HEK293 (cell line): ENCODE measurements at regions not wholly inside any gene's neighbourhood (a gene's known extent, or its start where the extent isn't known, plus 50 kb on each side); places are given as distances from the start of the nearest gene placed in this dataset.

ENCODE experiments used
- CTCF ChIA-PET: fragments of 350-600 bp; formaldehyde crosslinking; extraction: SDS; loops from one replicate; lab custom pipeline; 2021; ENCODE audit warnings: antibody characterized with exemption; lab: Yijun Ruan, JAX
- POLR2A ChIA-PET: fragments of 300-600 bp; formaldehyde crosslinking; extraction: SDS; loops from one replicate; lab custom pipeline; 2020; ENCODE audit warnings: antibody characterized with exemption, inconsistent platforms; lab: Yijun Ruan, JAX
- H3K27ac ChIP-seq: fragments of 200-500 bp; sonication (Bioruptor generic); 2 replicates; pipeline ENCODE4 v1.5.1; 2014; ENCODE audit warnings: low read depth, low read length, control low read depth, inconsistent platforms; ENCODE audit errors: extremely low read depth
- H3K36me3 ChIP-seq, 2 experiments: fragments of 200-500 bp in 1 of 2; sonication (Bioruptor generic) in 1 of 2; 1 replicate in 1 of 2; 2 replicates in 1 of 2; pipeline ENCODE4 v1.5.1; 2014 to 2017; ENCODE audit warnings: inconsistent platforms in 2 of 2, low read length in 2 of 2; ENCODE audit not compliant: control insufficient read depth in 2 of 2, insufficient read depth in 1 of 2
- H3K4me1 ChIP-seq: fragments of 200-500 bp; sonication (Bioruptor generic); 2 replicates; pipeline ENCODE4 v1.5.1; 2014; ENCODE audit warnings: mild to moderate bottlenecking, low read length, inconsistent platforms; ENCODE audit not compliant: control insufficient read depth, insufficient read depth
- H3K4me3 ChIP-seq: 2 replicates; pipeline ENCODE4 v1.5.1; 2011; ENCODE audit warnings: low read depth, mild to moderate bottlenecking, control low read depth, low read length, moderate library complexity
- H3K9me3 ChIP-seq: fragments of 200-500 bp; sonication (Bioruptor generic); 2 replicates; pipeline ENCODE4 v1.5.1; 2014; ENCODE audit warnings: low read depth, low read length, inconsistent platforms; ENCODE audit not compliant: control insufficient read depth, insufficient read depth
- EGR2 ChIP-seq: fragments of 450-650 bp; formaldehyde crosslinking; IDR thresholded peaks from 2 replicates; pipeline ENCODE4 v1.5.1; 2016; ENCODE audit warnings: low read depth, missing biosample characterization, missing genetic modification characterization
- MZF1 ChIP-seq: fragments of 450-650 bp; formaldehyde crosslinking; IDR thresholded peaks from 2 replicates; pipeline ENCODE4 v1.5.1; 2017; ENCODE audit warnings: missing biosample characterization, missing genetic modification characterization, borderline replicate concordance
- OVOL3 ChIP-seq: fragments of 450-650 bp; formaldehyde crosslinking; IDR thresholded peaks from 2 replicates; pipeline ENCODE4 v1.5.1; 2016; ENCODE audit warnings: missing biosample characterization, missing genetic modification characterization
- SCRT2 ChIP-seq: fragments of 450-650 bp; formaldehyde crosslinking; IDR thresholded peaks from 2 replicates; pipeline ENCODE4 v1.5.1; 2016; ENCODE audit warnings: missing biosample characterization, missing genetic modification characterization
- SP2 ChIP-seq: fragments of 450-650 bp; formaldehyde crosslinking; IDR thresholded peaks from 2 replicates; pipeline ENCODE4 v1.5.1; 2016; ENCODE audit warnings: missing biosample characterization, missing genetic modification characterization
- ZBTB8A ChIP-seq: fragments of 450-650 bp; formaldehyde crosslinking; IDR thresholded peaks from 2 replicates; pipeline ENCODE4 v1.5.1; 2016; ENCODE audit warnings: missing biosample characterization, missing genetic modification characterization
- ZEB2 ChIP-seq: fragments of 450-650 bp; formaldehyde crosslinking; IDR thresholded peaks from 2 replicates; pipeline ENCODE4 v1.5.1; 2016; ENCODE audit warnings: missing biosample characterization, missing genetic modification characterization
- ZNF24 ChIP-seq: fragments of 450-650 bp; formaldehyde crosslinking; IDR thresholded peaks from 2 replicates; pipeline ENCODE4 v1.5.1; 2016; ENCODE audit warnings: missing biosample characterization, missing genetic modification characterization
- ZNF394 ChIP-seq: fragments of 450-650 bp; formaldehyde crosslinking; IDR thresholded peaks from 2 replicates; pipeline ENCODE4 v1.5.1; 2016; ENCODE audit warnings: missing biosample characterization, missing genetic modification characterization, mild to moderate bottlenecking, moderate library complexity, borderline replicate concordance
- ZNF416 ChIP-seq: fragments of 450-650 bp; formaldehyde crosslinking; IDR thresholded peaks from 2 replicates; pipeline ENCODE4 v1.5.1; 2016; ENCODE audit warnings: missing biosample characterization, missing genetic modification characterization
- ZNF530 ChIP-seq: fragments of 450-650 bp; formaldehyde crosslinking; IDR thresholded peaks from 2 replicates; pipeline ENCODE4 v1.5.1; 2016; ENCODE audit warnings: low read depth, missing biosample characterization, missing genetic modification characterization
- ZNF544 ChIP-seq: fragments of 450-650 bp; formaldehyde crosslinking; IDR thresholded peaks from 2 replicates; pipeline ENCODE4 v1.5.0; 2017; ENCODE audit warnings: missing biosample characterization, missing genetic modification characterization
- ZNF560 ChIP-seq: fragments of 450-650 bp; formaldehyde crosslinking; IDR thresholded peaks from 2 replicates; pipeline ENCODE4 v1.5.1; 2017; ENCODE audit warnings: missing biosample characterization, missing genetic modification characterization, borderline replicate concordance
- ZNF585B ChIP-seq: fragments of 450-650 bp; formaldehyde crosslinking; IDR thresholded peaks from 2 replicates; pipeline ENCODE4 v1.5.1; 2016; ENCODE audit warnings: missing biosample characterization, missing genetic modification characterization
- ZNF596 ChIP-seq: fragments of 450-650 bp; IDR thresholded peaks from 2 replicates; pipeline ENCODE4 v1.5.0; 2018; ENCODE audit warnings: missing biosample characterization, mild to moderate bottlenecking, missing genetic modification characterization, moderate library complexity
- ZNF624 ChIP-seq: fragments of 450-650 bp; formaldehyde crosslinking; IDR thresholded peaks from 2 replicates; pipeline ENCODE4 v1.5.1; 2017; ENCODE audit warnings: missing biosample characterization, missing genetic modification characterization
- ZNF768 ChIP-seq: fragments of 450-650 bp; formaldehyde crosslinking; IDR thresholded peaks from 2 replicates; pipeline ENCODE4 v1.5.1; 2018; ENCODE audit warnings: missing biosample characterization, mild to moderate bottlenecking, missing genetic modification characterization
- TF ChIP-seq, protein P1 (sequence below): fragments of 450-650 bp; formaldehyde crosslinking; conservative IDR thresholded peaks from 2 replicates; pipeline ENCODE4 v1.5.1; 2016; ENCODE audit warnings: low read depth, missing biosample characterization, missing genetic modification characterization
- TF ChIP-seq, protein P2 (sequence below): fragments of 450-650 bp; IDR thresholded peaks from 2 replicates; pipeline ENCODE4 v1.5.1; 2018; ENCODE audit warnings: missing biosample characterization, mild to moderate bottlenecking, missing genetic modification characterization
- TF ChIP-seq, protein P3 (sequence below): fragments of 450-650 bp; formaldehyde crosslinking; IDR thresholded peaks from 2 replicates; pipeline ENCODE4 v1.5.1; 2016; ENCODE audit warnings: missing biosample characterization, missing genetic modification characterization
- TF ChIP-seq, protein P4 (sequence below): fragments of 450-650 bp; formaldehyde crosslinking; IDR thresholded peaks from 2 replicates; pipeline ENCODE4 v1.5.1; 2016; ENCODE audit warnings: missing biosample characterization, missing genetic modification characterization
- TF ChIP-seq, protein P5 (sequence below): fragments of 450-650 bp; formaldehyde crosslinking; IDR thresholded peaks from 2 replicates; pipeline ENCODE4 v1.5.1; 2016; ENCODE audit warnings: missing biosample characterization, missing genetic modification characterization
- TF ChIP-seq, protein P6 (sequence below): fragments of 450-650 bp; formaldehyde crosslinking; IDR thresholded peaks from 2 replicates; pipeline ENCODE4 v1.5.1; 2016; ENCODE audit warnings: missing biosample characterization, missing genetic modification characterization

DNA sequence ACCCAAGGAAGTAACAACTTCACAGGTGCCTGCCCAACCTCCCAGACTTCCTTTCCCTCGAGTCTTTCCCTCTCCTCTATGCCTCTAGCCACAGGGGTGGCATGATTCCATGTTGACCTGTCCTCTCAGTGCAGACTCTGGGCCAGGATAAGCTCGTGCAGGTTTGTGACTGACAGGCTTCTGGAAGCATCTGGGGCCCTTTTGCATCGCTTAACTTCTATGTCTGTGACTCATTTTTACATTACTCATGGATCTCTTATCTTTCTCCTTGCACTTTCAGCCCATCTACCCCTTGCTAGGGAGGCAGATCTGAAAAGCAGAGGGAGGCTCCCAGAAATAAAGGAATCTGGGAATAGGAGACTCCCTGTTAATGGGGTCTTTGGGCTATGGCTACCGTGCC lies 98.5 kb upstream of the RIOK3 start (continued):
- TF ChIP-seq, protein P1, sequence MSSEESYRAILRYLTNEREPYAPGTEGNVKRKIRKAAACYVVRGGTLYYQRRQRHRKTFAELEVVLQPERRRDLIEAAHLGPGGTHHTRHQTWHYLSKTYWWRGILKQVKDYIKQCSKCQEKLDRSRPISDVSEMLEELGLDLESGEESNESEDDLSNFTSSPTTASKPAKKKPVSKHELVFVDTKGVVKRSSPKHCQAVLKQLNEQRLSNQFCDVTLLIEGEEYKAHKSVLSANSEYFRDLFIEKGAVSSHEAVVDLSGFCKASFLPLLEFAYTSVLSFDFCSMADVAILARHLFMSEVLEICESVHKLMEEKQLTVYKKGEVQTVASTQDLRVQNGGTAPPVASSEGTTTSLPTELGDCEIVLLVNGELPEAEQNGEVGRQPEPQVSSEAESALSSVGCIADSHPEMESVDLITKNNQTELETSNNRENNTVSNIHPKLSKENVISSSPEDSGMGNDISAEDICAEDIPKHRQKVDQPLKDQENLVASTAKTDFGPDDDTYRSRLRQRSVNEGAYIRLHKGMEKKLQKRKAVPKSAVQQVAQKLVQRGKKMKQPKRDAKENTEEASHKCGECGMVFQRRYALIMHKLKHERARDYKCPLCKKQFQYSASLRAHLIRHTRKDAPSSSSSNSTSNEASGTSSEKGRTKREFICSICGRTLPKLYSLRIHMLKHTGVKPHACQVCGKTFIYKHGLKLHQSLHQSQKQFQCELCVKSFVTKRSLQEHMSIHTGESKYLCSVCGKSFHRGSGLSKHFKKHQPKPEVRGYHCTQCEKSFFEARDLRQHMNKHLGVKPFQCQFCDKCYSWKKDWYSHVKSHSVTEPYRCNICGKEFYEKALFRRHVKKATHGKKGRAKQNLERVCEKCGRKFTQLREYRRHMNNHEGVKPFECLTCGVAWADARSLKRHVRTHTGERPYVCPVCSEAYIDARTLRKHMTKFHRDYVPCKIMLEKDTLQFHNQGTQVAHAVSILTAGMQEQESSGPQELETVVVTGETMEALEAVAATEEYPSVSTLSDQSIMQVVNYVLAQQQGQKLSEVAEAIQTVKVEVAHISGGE = no peak
- TF ChIP-seq ZNF416 (tag by site-specific recombination) = no peak
- TF ChIP-seq ZEB2 = no peak
- TF ChIP-seq, protein P2, sequence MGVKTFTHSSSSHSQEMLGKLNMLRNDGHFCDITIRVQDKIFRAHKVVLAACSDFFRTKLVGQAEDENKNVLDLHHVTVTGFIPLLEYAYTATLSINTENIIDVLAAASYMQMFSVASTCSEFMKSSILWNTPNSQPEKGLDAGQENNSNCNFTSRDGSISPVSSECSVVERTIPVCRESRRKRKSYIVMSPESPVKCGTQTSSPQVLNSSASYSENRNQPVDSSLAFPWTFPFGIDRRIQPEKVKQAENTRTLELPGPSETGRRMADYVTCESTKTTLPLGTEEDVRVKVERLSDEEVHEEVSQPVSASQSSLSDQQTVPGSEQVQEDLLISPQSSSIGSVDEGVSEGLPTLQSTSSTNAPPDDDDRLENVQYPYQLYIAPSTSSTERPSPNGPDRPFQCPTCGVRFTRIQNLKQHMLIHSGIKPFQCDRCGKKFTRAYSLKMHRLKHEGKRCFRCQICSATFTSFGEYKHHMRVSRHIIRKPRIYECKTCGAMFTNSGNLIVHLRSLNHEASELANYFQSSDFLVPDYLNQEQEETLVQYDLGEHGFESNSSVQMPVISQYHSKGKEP (tag by site-specific recombination) = no peak
- TF ChIP-seq MZF1 = no peak
- TF ChIP-seq OVOL3 (tag by site-specific recombination) = no peak

DNA sequence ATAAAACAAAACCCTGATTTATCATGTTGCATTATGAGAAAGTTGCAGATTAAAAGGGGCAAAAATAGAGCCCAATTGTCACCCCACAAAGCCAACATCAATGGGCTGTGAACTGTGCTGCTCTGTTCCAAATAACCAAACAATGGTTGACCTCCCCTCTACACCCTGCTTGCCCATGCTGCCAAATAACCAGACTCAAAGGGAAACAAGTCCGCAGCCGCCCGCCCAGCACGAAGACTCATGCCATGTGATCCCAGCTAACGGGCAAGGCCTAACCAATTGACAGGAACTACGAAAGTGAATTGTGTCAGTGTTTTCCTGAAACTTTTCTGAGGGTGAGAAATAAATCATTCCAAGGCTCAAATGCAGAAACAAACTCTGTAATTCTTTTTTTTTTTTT lies 97.9 kb upstream of the RIOK3 start:
- Histone ChIP-seq H3K36me3 (peaks cover 0 to 17% of the 10 kb centered on the region in 2 experiments; a peak in 1 of 3 replicates), H3K9me3 (no peaks in the 10 kb centered on the region), H3K4me1 (no peaks in the 10 kb centered on the region), H3K4me3 (no peak overlapping the region), H3K27ac (no peak overlapping the region)
- ChIA-PET POLR2A (no interaction called here), CTCF (no interaction called here)
- TF ChIP-seq SCRT2 (tag by site-specific recombination) = no peak
- no peak for TF ChIP-seq EGR2 (tag by site-specific recombination)
- TF ChIP-seq, protein P3, sequence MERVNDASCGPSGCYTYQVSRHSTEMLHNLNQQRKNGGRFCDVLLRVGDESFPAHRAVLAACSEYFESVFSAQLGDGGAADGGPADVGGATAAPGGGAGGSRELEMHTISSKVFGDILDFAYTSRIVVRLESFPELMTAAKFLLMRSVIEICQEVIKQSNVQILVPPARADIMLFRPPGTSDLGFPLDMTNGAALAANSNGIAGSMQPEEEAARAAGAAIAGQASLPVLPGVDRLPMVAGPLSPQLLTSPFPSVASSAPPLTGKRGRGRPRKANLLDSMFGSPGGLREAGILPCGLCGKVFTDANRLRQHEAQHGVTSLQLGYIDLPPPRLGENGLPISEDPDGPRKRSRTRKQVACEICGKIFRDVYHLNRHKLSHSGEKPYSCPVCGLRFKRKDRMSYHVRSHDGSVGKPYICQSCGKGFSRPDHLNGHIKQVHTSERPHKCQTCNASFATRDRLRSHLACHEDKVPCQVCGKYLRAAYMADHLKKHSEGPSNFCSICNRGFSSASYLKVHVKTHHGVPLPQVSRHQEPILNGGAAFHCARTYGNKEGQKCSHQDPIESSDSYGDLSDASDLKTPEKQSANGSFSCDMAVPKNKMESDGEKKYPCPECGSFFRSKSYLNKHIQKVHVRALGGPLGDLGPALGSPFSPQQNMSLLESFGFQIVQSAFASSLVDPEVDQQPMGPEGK (tag by site-specific recombination) = no peak
- TF ChIP-seq, protein P4, sequence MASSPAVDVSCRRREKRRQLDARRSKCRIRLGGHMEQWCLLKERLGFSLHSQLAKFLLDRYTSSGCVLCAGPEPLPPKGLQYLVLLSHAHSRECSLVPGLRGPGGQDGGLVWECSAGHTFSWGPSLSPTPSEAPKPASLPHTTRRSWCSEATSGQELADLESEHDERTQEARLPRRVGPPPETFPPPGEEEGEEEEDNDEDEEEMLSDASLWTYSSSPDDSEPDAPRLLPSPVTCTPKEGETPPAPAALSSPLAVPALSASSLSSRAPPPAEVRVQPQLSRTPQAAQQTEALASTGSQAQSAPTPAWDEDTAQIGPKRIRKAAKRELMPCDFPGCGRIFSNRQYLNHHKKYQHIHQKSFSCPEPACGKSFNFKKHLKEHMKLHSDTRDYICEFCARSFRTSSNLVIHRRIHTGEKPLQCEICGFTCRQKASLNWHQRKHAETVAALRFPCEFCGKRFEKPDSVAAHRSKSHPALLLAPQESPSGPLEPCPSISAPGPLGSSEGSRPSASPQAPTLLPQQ (tag by site-specific recombination) = no peak
- TF ChIP-seq ZNF394 = no peak
- TF ChIP-seq, protein P5, sequence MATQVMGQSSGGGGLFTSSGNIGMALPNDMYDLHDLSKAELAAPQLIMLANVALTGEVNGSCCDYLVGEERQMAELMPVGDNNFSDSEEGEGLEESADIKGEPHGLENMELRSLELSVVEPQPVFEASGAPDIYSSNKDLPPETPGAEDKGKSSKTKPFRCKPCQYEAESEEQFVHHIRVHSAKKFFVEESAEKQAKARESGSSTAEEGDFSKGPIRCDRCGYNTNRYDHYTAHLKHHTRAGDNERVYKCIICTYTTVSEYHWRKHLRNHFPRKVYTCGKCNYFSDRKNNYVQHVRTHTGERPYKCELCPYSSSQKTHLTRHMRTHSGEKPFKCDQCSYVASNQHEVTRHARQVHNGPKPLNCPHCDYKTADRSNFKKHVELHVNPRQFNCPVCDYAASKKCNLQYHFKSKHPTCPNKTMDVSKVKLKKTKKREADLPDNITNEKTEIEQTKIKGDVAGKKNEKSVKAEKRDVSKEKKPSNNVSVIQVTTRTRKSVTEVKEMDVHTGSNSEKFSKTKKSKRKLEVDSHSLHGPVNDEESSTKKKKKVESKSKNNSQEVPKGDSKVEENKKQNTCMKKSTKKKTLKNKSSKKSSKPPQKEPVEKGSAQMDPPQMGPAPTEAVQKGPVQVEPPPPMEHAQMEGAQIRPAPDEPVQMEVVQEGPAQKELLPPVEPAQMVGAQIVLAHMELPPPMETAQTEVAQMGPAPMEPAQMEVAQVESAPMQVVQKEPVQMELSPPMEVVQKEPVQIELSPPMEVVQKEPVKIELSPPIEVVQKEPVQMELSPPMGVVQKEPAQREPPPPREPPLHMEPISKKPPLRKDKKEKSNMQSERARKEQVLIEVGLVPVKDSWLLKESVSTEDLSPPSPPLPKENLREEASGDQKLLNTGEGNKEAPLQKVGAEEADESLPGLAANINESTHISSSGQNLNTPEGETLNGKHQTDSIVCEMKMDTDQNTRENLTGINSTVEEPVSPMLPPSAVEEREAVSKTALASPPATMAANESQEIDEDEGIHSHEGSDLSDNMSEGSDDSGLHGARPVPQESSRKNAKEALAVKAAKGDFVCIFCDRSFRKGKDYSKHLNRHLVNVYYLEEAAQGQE (tag by site-specific recombination) = no peak
- TF ChIP-seq ZNF768 (tag by site-specific recombination) = no peak
- no peak for TF ChIP-seq ZNF544 (tag by site-specific recombination)
- no peak for TF ChIP-seq ZNF24 (tag by site-specific recombination)
- TF ChIP-seq ZNF596 (tag by site-specific recombination) = no peak
- no peak for TF ChIP-seq ZNF560 (tag by site-specific recombination)
- no peak for TF ChIP-seq ZNF585B (tag by site-specific recombination)
- no peak for TF ChIP-seq ZNF624 (tag by site-specific recombination)
- no peak for TF ChIP-seq SP2 (tag by site-specific recombination)
- TF ChIP-seq, protein P6, sequence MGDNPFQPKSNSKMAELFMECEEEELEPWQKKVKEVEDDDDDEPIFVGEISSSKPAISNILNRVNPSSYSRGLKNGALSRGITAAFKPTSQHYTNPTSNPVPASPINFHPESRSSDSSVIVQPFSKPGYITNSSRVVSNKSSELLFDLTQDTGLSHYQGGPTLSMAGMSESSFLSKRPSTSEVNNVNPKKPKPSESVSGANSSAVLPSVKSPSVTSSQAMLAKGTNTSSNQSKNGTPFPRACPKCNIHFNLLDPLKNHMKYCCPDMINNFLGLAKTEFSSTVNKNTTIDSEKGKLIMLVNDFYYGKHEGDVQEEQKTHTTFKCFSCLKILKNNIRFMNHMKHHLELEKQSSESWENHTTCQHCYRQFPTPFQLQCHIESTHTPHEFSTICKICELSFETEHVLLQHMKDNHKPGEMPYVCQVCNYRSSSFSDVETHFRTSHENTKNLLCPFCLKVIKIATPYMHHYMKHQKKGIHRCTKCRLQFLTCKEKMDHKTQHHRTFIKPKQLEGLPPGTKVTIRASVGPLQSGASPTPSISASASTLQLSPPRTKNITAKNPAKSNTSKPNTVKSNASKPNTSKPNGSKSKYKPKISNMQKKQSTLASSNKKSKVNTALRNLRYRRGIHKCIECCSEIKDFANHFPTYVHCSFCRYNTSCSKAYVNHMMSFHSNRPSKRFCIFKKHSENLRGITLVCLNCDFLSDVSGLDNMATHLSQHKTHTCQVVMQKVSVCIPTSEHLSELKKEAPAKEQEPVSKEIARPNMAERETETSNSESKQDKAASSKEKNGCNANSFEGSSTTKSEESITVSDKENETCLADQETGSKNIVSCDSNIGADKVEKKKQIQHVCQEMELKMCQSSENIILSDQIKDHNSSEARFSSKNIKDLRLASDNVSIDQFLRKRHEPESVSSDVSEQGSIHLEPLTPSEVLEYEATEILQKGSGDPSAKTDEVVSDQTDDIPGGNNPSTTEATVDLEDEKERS = no peak
- no peak for TF ChIP-seq ZNF530
- TF ChIP-seq ZBTB8A (tag by site-specific recombination) = no peak
